NCI-H748 treated with DMSO at 0.1 percent for 48 hours (cell line): ENCODE measurements at regions not wholly inside any gene's neighbourhood (a gene's known extent, or its start where the extent isn't known, plus 50 kb on each side); places are given as distances from the start of the nearest gene placed in this dataset.
"Not testable (repeated sequence)": the region's sequence is repeated elsewhere in the genome, so short reads cannot be mapped to it uniquely, and the experiment has no call there.

ENCODE experiments used
- DNase-seq: peaks from one replicate; lab custom pipeline; 2025; lab: John Stamatoyannopoulos, UW

DNA sequence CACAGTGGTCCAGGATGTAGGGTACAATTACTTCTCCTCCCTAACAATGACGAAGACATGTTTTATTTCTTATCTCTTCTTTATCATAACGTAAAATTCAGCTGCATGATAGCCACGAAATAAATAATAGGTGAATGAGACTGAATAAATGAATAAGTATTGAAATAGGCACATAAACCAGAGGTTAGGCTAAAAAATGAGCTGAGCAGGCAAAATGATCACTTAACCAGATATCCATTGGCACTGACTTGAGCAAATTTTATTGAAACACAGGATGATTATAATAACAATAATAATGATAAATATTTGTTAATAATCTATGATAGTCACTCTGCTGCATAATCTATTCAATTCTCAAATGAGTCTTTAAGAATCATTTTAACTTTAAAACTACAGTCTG, 506.9 kb upstream of the ZNF804A start:
- DNase-seq, result no peak

DNA sequence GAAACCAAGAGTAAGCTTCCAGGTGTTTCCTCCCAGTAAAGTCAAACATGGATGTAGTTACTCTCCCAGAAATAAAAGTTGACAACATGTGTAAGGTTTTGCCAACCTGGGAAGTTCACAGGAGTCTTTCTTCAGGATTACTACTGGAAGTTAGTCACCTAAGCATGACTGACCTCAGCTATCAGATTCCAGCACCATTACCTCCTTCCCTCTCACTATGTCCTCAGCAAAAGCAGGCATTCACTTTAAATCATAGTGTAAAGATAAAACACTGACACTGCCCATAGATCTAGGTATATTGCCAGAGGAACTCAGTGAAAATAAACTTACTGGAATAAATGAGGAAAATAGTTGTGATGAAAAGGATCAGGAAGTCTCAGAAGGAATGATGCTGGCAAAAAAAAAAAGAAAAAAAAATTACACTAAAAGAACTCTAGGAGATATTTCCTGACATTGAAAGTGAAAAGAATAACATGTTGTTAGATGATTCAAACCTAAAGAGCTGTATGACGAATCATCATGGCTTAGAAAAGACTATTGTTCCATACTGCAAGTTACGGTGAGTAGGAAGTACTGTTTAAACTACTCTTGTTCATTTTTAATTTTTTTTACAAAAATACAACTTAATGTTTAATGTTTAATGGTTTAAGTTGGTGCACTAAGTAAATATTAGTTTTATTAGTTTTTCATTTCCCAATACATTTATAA, 484.5 kb upstream of the ZNF804A start:
- no peak for DNase-seq

DNA sequence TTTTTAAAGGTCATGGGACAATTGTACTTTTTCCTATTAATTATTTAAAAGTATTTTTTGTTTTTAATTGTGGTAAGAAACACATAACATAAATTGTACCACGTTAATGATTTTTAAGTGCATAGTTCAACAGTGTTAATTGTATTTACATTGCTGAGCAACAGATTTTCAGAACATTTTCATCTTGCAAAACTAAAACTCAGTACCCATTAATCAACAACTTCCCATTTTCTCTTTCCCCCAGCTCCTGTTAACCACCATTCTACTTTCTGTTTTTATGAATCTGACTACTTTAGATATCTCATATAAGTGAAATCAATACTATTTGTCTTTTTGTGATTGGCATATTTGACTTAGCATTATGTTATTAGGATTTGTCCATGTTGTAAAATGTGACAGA, 483.9 kb upstream of the ZNF804A start:
- no peak for DNase-seq

DNA sequence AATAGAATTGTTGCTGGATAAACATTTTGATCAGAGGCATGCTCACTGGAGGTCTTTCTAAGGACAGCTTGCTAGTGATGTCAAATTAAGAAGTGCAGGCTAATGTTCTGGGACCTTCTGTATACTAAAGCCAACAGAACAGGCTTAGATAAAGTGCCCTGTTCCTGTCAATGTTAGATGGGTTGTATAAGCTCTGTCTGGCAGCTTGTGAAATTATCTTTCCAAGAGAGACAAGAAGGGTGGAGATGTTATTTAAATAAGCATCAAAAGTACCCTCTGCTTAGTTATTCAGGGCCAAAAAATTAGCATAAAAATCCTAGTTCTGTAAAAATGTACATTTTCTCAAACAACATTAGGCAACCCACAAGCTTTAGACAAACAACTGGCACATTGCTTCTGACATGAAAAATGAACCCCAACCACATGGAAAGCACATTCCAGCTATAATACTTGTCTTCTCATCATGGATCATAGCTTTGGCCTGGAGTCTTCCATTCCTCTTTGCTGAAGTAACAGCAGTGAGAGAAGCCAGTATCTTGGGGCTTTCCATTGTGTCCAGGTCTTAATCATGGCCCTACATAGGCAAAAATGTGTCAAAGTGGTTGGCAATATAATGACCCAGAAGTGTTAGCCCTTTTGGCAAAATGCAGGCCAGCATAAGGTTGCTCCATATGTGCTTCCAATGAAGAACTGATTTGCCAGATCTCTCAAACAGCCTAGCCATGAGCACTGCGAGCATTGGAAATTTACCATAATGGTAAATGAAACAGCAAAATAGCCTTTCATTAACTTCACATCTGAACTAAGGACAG, 478.1 kb upstream of the ZNF804A start:
- DNase-seq, result no peak

DNA sequence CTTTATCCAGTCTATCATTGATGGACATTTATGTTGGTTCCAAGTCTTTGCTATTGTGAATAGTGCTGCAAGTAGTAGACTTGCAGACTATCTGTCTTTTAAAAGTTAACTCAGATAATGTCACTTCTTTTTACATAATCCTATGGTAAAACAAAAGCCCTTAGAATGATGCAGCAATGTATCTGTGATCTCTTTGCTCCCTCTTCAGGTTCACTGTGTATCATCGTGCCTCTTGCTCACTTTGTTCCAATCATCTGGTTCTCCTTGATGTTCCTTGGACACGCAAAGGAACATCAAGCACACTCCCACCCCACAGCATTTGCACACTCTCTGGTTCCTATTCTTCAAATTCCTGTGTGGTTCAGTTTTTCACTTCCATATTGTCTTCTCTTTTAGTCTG, 472.5 kb upstream of the ZNF804A start:
- DNase-seq, result no peak

DNA sequence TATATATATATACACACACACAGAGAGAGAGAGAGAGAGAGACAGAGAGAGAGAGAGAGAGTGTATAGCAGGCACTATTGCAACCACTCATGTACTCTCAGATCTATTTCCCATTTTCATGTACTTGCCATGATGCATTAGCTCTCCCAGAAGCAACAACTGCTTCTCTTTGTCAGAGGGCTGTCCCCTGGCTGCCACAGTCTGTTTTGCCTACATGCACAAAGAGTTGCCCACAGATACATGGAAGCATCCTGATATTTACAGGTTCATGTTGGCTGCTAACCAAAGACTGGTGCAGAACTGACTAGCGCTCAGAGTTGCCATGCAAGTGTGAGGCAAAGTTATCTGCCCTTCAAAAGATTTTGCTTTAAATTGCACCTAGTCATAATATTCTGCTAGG, 469.3 kb upstream of the ZNF804A start:
- no peak for DNase-seq

DNA sequence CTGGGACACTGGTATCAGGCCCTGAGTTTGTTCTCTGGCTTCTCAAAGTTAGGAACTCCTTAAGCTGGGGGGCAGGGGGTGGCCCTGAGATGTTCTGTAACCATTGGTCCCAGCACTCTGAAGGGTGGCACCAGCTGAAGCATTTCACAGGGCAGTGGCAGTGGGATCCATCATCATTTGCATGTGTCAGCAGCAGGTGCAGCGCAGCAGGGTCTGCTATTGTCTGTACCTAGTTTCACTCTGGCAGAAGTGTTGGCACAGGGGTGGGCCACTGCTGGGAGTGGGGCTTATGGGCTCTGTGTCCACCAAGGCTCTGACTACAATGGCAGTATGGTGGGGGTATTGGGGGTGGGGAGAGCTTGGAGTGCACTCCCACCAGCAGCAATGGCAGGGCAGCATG, 460.4 kb upstream of the ZNF804A start:
- DNase-seq, result no peak

DNA sequence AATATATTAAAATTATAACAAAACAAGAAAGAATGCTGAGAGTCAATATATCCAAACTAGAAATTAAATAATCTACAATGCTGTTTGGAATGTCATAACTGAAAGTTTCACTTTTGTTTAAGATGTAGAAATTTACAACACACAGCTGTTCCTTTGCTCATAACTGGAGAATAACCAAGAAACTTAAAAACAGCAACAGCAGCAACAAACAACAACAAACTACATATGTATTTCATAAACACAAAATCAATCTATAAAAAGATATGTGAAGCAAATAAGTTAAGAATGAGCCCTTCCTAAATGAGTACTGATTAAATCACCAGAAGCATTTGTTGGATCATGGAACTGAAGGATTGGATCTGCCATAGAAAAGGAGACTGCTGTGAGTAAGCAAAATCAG, 456.5 kb upstream of the ZNF804A start:
- no peak for DNase-seq

DNA sequence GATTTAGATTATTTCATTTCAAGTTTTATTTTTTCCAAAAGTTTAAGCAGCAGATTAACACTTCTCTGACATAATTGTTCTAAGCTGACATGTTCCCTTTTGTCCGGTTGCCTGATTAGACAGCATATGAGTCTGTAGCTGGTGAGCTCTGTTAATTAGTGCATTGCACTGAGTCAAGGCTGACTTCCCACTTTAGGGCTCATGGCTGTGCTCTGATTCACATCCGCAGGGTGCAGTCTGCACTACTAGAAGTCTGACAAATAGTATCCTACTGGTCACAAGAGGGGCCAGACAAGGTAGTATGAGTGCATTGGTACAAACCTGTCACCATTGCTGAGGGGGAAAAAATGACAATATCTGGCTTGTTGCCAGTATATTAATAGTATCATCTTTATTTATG, 443.9 kb upstream of the ZNF804A start:
- no peak for DNase-seq

DNA sequence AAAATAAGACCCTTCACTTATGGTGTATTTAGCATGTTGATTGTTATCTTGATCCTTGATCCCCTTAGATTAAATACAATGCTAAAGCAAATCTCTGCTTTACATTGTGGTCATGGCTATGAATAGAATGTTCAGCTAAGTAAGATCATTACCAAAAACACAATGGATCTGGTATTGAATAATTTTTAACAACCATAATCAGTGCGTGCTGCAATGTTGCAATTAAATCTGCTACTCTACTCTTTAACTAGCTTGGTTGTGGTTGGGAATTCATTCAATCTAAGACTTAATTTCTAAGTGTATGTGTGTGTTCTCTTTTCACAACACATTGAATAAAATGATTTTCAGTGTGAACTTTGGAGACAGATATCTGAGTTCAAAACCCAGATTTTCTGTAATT, 442.5 kb upstream of the ZNF804A start:
- no peak for DNase-seq

DNA sequence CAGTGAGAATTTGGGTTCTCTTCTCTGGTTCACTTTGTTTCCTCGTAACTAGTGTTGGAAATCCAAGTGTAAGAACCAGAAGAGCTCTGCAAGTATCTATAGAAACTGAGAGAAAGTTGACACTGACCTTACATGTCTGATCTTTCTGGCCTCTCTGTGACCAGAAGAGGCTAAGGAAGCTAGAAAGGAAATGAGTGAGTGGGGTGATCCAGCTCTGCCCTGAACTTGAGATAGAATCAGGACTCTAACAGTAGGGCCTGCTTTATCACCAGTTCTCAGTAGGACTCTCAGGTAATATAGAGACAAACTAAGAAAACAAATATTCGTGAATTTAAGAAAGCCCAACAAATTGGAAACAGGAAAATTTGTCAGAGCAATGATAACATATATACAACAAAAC, 441.2 kb upstream of the ZNF804A start:
- no peak for DNase-seq

DNA sequence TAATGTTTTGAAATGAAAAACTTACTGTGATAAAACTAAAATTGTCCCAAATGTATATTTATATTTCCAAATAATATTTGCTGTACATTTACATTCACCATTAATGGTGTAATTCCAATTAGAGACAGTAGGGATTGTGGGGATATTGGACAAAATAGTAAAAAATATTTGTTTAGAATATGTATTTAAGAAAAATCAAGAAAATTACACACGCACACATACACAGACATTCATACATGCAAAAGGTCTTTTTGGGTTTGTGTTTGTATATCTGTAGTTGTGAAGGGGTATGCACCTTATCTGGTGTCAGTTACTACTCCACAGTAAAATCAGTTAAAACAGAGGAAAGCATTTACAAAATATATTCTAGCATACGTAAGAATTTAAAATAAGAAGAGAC, 435.9 kb upstream of the ZNF804A start:
- no peak for DNase-seq

DNA sequence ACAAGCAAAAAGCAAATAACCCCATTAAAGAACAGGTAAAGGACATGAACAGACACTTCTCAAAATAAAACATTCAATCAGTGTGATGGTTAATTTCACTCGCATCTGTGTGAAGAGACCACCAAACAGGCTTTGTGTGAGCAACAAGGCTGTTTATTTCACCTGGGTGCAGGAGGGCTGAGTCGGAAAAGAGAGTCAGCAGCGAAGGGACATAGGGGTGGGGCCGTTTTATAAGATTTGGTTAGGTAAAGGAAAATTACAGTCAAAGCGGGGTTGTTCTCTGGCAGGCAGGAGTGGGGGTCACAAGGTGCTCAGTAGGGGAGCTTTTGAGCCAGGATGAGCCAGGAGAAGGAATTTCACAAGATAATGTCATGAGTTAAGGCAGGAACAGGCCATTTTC, 429.5 kb upstream of the ZNF804A start:
- not testable (repeated sequence) for DNase-seq

DNA sequence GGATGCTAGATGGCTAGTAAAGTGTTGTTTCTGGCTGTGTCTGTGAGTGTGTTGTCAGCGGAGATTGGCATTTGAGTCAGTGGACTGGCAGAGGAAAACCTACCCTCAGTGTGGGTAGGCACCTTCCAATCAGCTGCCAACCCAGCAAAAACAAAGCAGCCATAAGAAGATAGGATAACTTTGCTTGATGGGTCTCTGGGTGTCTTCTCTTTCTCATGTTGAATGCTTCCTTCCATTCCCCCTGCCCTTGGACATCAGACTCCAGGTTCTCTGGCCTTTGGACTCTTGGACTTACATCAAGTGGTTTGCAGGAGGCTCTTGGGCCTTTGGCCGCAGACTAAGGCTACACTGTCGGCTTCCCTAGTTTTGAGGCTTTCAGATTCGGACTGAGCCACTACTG, 429.0 kb upstream of the ZNF804A start:
- DNase-seq, result no peak

DNA sequence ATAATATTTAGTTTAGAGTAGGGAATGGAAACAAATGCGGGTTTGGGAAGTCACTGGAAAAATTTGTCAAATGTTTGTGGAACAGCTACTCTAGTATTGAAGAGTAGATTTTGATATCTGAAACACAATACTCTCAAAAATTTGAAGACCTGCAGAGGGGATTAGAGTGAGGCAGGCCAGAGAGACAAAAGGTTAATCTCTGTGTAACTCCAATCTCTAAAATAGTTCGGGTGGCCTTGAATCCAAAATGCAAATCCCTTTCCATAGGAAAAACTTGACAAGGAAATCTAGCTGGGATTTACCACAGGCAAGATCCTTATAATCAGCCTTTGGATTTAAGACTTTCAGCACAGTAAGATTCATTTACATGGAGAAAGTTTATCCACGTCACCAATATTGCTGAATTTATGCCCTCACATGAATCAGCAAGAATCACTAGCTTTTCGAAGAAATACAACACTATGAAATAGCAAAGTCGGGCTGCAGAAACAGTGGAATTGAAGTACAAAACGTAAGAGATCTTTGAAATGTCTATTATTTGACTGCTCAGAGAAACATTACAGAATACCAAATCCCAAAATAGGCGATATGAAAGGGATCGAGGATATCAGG, 423.7 kb upstream of the ZNF804A start:
- no peak for DNase-seq

DNA sequence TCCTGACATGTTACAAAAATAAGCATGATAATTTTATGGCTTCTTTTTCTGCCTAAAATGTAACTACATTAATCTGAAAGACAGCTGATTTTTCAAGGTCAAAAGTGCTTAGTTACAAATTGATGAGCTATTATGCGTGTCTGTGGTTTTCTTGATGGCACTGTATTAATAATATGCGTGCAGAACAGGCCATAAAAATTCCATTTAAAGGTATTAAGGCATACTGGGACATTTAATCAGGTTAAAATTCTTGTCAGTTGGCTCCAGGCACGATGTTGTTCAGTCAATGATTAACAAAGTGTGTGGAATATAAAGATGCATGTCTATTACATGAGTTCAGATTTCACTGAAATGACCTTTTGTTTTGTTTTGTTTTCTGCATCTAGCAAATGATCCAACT, 420.1 kb upstream of the ZNF804A start:
- no peak for DNase-seq

DNA sequence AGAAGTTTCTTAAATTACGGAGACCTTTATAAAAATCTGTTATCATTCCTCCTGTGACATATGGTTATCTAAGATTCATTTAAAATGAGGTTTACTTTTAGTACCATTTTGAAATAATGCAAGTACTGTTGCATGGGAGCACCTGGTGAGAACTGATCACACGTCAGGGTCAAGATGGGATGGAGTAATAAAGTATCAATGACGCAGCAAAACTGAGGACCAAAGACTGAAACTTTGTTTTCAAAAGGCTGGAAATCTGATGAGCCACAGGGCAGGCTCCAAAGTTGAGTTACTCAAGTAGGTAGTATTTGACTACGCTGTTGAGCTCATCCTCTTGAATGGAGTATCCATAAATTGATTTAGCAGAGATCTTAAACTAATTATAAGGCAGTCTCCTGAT, 411.9 kb upstream of the ZNF804A start:
- no peak for DNase-seq

DNA sequence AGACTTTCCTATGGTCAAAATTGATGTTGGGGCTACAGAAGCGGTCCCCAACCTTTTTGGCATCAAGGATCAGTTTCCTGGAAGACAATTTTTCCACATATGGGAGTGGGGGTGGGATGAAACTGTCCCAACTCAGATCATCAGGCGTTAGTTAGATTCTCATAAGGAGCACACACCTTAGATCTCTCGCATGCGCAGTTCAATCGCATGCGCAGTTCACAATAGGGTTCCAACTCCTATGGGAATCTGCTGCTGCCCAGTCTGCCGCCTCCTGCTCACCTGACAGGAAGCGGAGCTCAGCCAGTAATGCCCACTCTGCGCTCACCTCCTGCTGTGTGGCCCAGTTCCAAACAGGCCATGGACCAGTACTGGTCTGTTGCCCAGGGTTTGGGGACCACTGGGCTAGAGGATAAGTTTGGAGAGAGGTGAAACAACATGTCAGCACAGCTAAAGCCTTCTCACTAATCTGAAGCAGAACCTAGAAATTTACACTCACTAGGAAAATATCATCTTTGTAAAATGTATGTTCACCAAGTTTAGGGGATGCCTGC, 410.8 kb upstream of the ZNF804A start:
- no peak for DNase-seq

DNA sequence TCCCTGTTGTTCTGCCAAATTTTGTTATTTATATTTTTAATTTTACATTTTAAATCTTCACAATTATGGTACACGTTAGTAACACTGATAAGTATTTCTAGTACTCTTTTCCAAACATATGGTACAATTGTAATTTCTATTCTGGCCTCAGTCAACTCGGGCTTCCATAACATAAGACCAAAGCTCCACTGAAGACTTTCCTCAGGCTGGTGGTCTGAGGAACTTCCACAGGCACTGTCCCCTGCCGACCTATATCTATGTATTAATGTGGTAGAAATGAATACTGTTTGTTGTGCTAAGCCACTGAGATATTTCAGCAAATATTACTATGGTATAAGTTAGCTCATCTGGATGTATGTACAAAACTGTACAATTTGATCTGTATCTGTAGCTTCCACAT, 407.6 kb upstream of the ZNF804A start:
- DNase-seq, result no peak

DNA sequence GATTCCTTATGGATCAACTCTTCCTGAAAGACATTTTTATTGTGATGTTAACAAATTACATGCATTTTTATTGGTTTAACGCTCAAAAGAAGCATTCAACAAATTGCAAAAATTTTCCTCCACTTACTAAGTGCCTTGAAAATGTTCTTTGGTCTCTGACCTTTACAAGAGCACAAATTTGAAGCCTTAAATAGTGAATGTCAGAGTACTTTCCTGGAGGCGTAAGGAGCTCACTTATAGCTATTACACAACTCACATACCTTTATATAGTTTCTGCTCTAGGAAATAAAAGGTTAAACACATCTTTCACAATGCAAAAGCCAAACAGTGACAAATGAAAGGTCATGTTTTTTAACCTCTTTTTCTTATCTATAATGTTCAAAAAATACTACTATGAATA, 405.7 kb upstream of the ZNF804A start:
- no peak for DNase-seq

DNA sequence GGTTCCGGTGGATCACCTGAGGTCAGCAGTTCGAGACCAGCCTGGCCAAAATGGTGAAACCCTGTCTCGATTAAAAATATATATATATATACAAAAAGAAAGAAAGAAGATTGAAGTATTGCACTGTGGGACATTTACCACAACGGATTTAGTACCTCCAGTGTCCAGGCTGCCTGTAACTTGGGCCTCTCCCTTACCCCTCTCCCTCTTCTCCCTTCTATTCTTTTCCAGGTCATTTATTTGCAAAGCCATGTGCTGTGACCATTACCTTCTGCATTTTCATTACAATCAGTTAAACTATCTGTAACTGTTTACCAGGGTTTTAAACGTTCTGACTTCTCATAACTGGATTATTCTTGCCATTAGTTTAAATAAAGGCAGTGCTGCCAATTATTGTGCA, 400.9 kb upstream of the ZNF804A start:
- no peak for DNase-seq

DNA sequence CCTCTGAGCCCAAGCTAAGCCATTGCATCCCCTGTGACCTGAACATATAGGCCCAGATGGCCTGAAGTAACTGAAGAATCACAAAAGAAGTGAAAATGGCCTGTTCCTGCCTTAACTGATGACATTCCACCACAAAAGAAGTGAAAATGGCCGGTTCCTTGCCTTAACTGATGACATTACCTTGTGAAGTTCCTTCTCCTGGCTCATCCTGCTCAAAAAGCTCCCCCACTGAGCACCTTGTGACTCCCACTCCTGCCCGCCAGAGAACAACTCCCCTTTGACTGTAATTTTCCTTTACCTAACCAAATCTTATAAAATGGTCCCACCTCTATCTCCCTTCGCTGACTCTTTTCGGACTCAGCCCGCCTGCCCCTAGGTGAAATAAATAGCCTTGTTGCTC, 399.5 kb upstream of the ZNF804A start:
- not testable (repeated sequence) for DNase-seq

DNA sequence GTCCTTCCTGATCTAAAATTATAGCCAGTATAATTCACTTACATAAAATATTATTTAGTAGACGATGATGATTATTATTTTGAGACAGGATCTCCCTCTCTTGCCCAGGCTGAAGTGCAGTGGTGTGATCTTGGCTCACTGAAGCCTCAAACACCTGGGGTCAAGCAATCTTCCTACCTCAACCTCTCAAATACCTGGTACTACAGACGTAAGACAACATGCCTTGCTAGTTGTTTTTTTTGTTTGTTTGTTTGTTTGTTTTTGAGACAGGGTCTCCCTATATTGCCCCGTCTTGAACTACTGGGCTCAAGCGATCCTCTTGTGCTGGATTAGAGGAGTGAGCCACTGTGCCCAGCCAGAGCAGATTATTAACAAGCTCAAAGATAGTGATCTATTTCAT, 399.1 kb upstream of the ZNF804A start:
- DNase-seq, result no peak
